ENCODE measurements at regions not wholly inside any gene's neighbourhood (a gene's known extent, or its start where the extent isn't known, plus 50 kb on each side); places are given as distances from the start of the nearest gene placed in this dataset.

GRCh38 chr12:34341362-34341733, 319.1 kb downstream of the ALG10 start:
- intact Hi-C loops (cut with micrococcal nuclease), result no loop called here
- BruUV-seq (replicated peaks), result no TSS peak
- POLR2A ChIA-PET, result no interaction called here
- no peak for TF ChIP-seq CTCF (IDR thresholded peaks at IDR 0.05; ENCODE audit: unreplicated experiment)
- CTCF ChIA-PET, result no interaction called here
- H3K27me3 Mint-ChIP-seq (ENCODE audit: insufficient read depth, unreplicated experiment), result no peaks in the 10 kb centered on the region
- peaks cover 3% of the 10 kb centered on the region for H3K36me3 Mint-ChIP-seq (ENCODE audit: insufficient read depth, unreplicated experiment)
- DNase-seq (ENCODE audit: unreplicated experiment), result no peak
- no peak overlapping the region for H3K27ac Mint-ChIP-seq (ENCODE audit: low read depth, unreplicated experiment)
- H3K4me3 Mint-ChIP-seq (ENCODE audit: unreplicated experiment), result no peak overlapping the region
- no peaks in the 10 kb centered on the region for H3K4me1 Mint-ChIP-seq (ENCODE audit: insufficient read depth, unreplicated experiment)
- no peaks in the 10 kb centered on the region for H3K9me3 Mint-ChIP-seq (ENCODE audit: unreplicated experiment)

DNA sequence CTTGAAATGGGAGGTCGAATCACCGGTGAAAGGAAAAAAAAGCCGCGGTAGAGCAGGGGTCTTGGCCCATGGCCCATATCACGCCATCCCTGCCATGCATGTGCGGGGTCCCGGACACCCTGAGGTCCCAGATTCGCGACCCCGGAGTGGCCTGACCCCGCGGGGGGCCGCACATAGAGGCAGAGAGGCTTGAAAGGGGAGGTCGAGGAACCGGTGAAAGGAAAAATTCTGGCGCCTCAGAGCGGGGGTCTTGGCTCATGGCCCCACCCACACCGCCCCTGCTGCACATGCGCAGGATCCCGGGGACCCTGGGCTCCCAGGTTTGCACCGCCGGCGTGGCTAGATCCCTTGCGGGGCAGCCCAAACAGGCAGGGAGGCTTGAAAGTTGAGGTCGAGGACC, 319.8 kb downstream of the ALG10 start:
- H3K27me3 Mint-ChIP-seq (ENCODE audit: insufficient read depth, unreplicated experiment), result no peaks in the 10 kb centered on the region
- no TSS peak for BruUV-seq (replicated peaks)
- TF ChIP-seq CTCF (IDR thresholded peaks at IDR 0.05; ENCODE audit: unreplicated experiment), result no peak
- H3K4me3 Mint-ChIP-seq (ENCODE audit: unreplicated experiment), result no peak overlapping the region
- no peak overlapping the region for H3K27ac Mint-ChIP-seq (ENCODE audit: low read depth, unreplicated experiment)
- intact Hi-C loops (cut with micrococcal nuclease), result no loop called here
- no peaks in the 10 kb centered on the region for H3K9me3 Mint-ChIP-seq (ENCODE audit: unreplicated experiment)
- H3K4me1 Mint-ChIP-seq (ENCODE audit: insufficient read depth, unreplicated experiment), result no peaks in the 10 kb centered on the region
- DNase-seq (ENCODE audit: unreplicated experiment), result no peak
- ChIA-PET CTCF (no interaction called here), POLR2A (no interaction called here)
- peaks cover 10% of the 10 kb centered on the region for H3K36me3 Mint-ChIP-seq (ENCODE audit: insufficient read depth, unreplicated experiment)

DNA sequence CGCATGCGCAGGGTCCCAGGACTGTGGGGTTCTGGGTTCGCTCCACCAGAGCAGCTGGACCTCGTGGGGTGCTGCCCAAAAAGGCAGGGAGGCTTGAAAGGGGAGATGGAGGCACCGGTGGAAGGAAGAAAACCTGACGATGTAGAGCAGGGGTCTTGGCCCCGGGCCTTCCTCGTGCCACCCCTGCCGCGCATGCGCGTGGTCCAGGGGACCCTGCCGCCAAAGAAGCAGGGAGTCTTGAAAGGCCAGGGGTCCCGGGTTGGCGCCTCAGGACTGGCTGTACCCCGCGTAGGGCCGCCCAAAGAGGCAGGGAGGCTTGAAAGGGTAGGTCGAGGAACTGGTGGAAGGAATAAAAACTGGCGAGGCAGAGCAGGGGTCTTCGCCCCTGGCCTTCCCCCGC, 321.0 kb downstream of the ALG10 start:
- intact Hi-C loops (cut with micrococcal nuclease), result no loop called here
- BruUV-seq (replicated peaks), result no TSS peak
- Mint-ChIP-seq H3K4me1 (ENCODE audit: insufficient read depth, unreplicated experiment) (no peaks in the 10 kb centered on the region), H3K36me3 (ENCODE audit: insufficient read depth, unreplicated experiment) (peaks cover 10% of the 10 kb centered on the region), H3K4me3 (ENCODE audit: unreplicated experiment) (no peak overlapping the region), H3K9me3 (ENCODE audit: unreplicated experiment) (no peaks in the 10 kb centered on the region), H3K27ac (ENCODE audit: low read depth, unreplicated experiment) (no peak overlapping the region), H3K27me3 (ENCODE audit: insufficient read depth, unreplicated experiment) (no peaks in the 10 kb centered on the region)
- DNase-seq (ENCODE audit: unreplicated experiment), result no peak
- POLR2A ChIA-PET, result no interaction called here
- CTCF ChIA-PET, result no interaction called here
- TF ChIP-seq CTCF (IDR thresholded peaks at IDR 0.05; ENCODE audit: unreplicated experiment), result no peak

DNA sequence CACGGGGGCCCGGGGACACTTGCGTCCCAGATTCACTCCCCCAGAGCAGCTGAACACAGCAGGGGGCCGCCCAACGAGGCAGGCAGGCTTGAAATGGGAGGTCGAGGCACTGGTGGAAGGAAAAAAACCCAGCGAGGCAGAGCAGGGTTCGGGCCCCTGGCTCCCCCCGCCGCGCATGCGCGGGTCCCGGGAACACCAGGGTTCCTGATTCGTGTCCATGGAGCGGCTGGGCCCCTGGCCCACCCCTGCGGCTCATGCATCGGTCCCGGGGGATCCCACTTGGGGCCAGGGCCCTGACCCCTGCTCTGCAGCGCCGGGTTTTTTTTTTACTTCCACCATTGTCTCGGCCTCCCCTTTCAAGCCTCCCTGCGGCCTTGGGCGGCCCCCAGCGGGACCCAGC, 321.5 kb downstream of the ALG10 start:
- POLR2A ChIA-PET, result no interaction called here
- Mint-ChIP-seq H3K4me3 (ENCODE audit: unreplicated experiment) (no peak overlapping the region), H3K9me3 (ENCODE audit: unreplicated experiment) (no peaks in the 10 kb centered on the region), H3K4me1 (ENCODE audit: insufficient read depth, unreplicated experiment) (no peaks in the 10 kb centered on the region), H3K27ac (ENCODE audit: low read depth, unreplicated experiment) (no peak overlapping the region), H3K36me3 (ENCODE audit: insufficient read depth, unreplicated experiment) (peaks cover 10% of the 10 kb centered on the region), H3K27me3 (ENCODE audit: insufficient read depth, unreplicated experiment) (no peaks in the 10 kb centered on the region)
- no peak for DNase-seq (ENCODE audit: unreplicated experiment)
- no peak for TF ChIP-seq CTCF (IDR thresholded peaks at IDR 0.05; ENCODE audit: unreplicated experiment)
- no TSS peak for BruUV-seq (replicated peaks)
- CTCF ChIA-PET, result no interaction called here
- intact Hi-C loops (cut with micrococcal nuclease), result no loop called here

All from MCF 10A (cell line).